Calu3 (cell line): ENCODE measurements at regions not wholly inside any gene's neighbourhood (a gene's known extent, or its start where the extent isn't known, plus 50 kb on each side); places are given as distances from the start of the nearest gene placed in this dataset.

Experiments used
- BruUV-seq: library from RNA; stranded (reverse); fragments of 400-500 nt; replicated peaks from 2 replicates; lab custom pipeline; 2021; lab: Mats Ljungman, UMichigan
- CTCF ChIA-PET: fragments of 300-600 bp; sonication (Branson Sonifier 250); formaldehyde crosslinking; loops from one replicate; lab custom pipeline; 2022; ENCODE audit warnings: antibody characterized with exemption; lab: Charles Lee
- DNase-seq: peaks from one replicate; pipeline ENCODE4 v3.0.0; 2022
- H3K27ac Mint-ChIP-seq: one replicate; pipeline ENCODE4 v1.8.0; 2022; ENCODE audit warnings: mixed read lengths; ENCODE audit not compliant: unreplicated experiment
- H3K27me3 Mint-ChIP-seq: one replicate; pipeline ENCODE4 v1.8.0; 2022; ENCODE audit warnings: mixed read lengths; ENCODE audit not compliant: unreplicated experiment
- H3K36me3 Mint-ChIP-seq: one replicate; pipeline ENCODE4 v1.8.0; 2022; ENCODE audit warnings: mild to moderate bottlenecking, moderate library complexity, mixed read lengths; ENCODE audit not compliant: insufficient read depth, unreplicated experiment
- H3K4me1 Mint-ChIP-seq: one replicate; pipeline ENCODE4 v1.8.0; 2022; ENCODE audit warnings: mild to moderate bottlenecking, low read depth, mixed read lengths; ENCODE audit not compliant: unreplicated experiment
- H3K4me3 Mint-ChIP-seq: one replicate; pipeline ENCODE4 v1.8.0; 2022; ENCODE audit warnings: mild to moderate bottlenecking, low read depth, moderate library complexity, mixed read lengths; ENCODE audit not compliant: unreplicated experiment
- H3K9me3 Mint-ChIP-seq: one replicate; pipeline ENCODE4 v1.8.0; 2022; ENCODE audit warnings: low read depth, mixed read lengths; ENCODE audit not compliant: unreplicated experiment
- intact Hi-C: fragments of 100-400 bp; cut with micrococcal nuclease; formaldehyde crosslinking; loops from one replicate; pipeline ENCODE4 v1.10.0; 2022; ENCODE audit not compliant: unreplicated experiment
- TF ChIP-seq, protein P1 (sequence below): fragments of 200-600 bp; IDR thresholded peaks from one replicate; pipeline ENCODE4 v1.8.0; 2022; ENCODE audit warnings: antibody characterized with exemption; ENCODE audit not compliant: unreplicated experiment

DNA sequence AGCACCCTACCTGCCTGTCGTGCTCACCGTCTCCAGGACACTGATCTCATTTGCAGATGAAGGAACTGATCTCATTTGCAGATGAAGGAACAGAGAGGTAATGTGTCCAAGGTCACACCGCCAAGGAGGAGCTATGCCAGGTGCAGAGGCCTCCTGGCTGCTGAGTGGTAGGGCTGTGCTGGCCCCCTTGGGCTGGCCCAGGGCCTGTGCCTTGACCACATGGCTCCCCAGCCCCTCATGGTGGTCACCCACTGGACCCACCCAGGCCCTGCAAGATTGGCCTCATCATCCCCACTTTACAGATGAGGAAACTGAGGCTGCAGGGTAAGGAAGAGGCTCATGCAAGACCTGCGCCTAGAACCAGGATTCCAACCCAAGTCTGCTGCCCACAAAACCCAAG lies 628.3 kb downstream of the MATN1 start:
- intact Hi-C loops = loop anchor here (5.0 kb wide), 1 partner anchor 397 kb away; no protein-coding TSS in a partner anchor
- Mint-ChIP-seq H3K27ac (no peak overlapping the region), H3K9me3 (peaks cover 10% of the 10 kb centered on the region), H3K27me3 (peaks cover 34% of the 10 kb centered on the region), H3K4me1 (no peaks in the 10 kb centered on the region), H3K36me3 (no peaks in the 10 kb centered on the region), H3K4me3 (no peak overlapping the region)
- no TSS peak for BruUV-seq
- CTCF ChIA-PET = no interaction called here
- TF ChIP-seq, protein P1, sequence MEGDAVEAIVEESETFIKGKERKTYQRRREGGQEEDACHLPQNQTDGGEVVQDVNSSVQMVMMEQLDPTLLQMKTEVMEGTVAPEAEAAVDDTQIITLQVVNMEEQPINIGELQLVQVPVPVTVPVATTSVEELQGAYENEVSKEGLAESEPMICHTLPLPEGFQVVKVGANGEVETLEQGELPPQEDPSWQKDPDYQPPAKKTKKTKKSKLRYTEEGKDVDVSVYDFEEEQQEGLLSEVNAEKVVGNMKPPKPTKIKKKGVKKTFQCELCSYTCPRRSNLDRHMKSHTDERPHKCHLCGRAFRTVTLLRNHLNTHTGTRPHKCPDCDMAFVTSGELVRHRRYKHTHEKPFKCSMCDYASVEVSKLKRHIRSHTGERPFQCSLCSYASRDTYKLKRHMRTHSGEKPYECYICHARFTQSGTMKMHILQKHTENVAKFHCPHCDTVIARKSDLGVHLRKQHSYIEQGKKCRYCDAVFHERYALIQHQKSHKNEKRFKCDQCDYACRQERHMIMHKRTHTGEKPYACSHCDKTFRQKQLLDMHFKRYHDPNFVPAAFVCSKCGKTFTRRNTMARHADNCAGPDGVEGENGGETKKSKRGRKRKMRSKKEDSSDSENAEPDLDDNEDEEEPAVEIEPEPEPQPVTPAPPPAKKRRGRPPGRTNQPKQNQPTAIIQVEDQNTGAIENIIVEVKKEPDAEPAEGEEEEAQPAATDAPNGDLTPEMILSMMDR = no peak
- DNase-seq = no peak

- Mint-ChIP-seq H3K9me3 (peaks cover 10% of the 10 kb centered on the region), H3K27me3 (peaks cover 17% of the 10 kb centered on the region), H3K4me3 (no peak overlapping the region), H3K4me1 (no peaks in the 10 kb centered on the region), H3K36me3 (no peaks in the 10 kb centered on the region), H3K27ac (no peak overlapping the region)
- no TSS peak for BruUV-seq
- CTCF ChIA-PET = no interaction called here
- DNase-seq = no peak
- TF ChIP-seq, protein P1 = no peak
- intact Hi-C loops = no loop called here
Measured at GRCh38 chr1:30092051-30092858, 631.1 kb downstream of the MATN1 start.

DNA sequence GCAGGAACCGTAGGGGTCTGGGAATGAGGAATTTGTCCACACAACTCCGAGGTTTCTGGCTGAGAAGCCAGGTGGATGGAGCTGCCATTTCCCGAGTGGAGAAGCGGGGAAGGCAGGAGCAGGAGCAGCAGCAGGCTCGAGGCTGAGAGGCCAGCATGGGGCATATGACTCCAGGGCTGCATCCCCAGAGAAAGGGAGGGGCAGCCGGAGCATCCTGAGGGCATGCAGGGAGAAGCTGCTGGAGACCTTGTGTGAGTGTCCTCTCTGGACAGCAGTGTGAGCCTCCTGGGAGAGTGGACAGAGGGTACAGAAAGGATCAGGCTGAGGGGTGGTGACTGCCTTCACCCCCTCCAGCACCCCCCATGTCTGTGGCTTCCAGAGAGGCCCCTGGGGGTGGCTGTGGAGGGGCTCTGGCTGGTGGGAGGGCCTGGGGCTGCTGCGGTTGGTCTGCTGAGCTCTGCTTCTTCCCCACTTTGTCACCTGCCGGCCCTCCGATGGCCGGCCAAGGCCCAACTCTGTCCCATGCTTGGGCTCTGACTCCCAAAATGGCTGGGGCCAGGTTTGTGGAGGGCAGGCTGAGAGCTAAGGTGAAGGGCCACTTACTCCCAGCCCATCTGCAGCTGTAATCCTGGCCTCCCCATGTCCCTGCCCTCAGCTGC lies 633.1 kb downstream of the MATN1 start:
- Mint-ChIP-seq H3K4me3 (no peak overlapping the region), H3K27ac (no peak overlapping the region), H3K27me3 (peaks cover 14% of the 10 kb centered on the region), H3K4me1 (no peaks in the 10 kb centered on the region), H3K36me3 (no peaks in the 10 kb centered on the region), H3K9me3 (peaks cover 10% of the 10 kb centered on the region)
- CTCF ChIA-PET = no interaction called here
- BruUV-seq = no TSS peak
- TF ChIP-seq, protein P1 = no peak
- intact Hi-C loops = no loop called here
- DNase-seq = no peak

DNA sequence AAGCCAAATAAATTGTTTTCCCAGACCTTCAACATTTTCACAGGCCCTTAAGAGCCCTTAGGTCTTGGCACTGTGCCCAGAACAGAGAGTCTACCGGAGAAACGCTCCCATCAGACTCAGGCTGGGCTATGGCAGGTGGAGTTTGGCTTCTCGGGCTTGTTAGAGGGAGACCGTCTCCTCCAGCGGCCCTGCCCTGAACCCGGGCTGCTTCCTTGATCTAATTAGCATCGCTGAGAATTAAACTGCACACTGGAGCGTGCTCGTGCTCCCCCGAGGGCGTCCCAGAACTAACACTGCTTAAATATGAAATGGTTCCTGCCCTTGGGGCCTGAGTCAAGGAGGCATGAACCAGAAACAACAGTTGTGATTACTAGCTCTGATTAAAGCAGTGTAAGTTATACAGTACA lies 634.4 kb downstream of the MATN1 start:
- BruUV-seq = no TSS peak
- Mint-ChIP-seq H3K4me1 (peaks cover 10% of the 10 kb centered on the region), H3K36me3 (peaks cover 2% of the 10 kb centered on the region), H3K27ac (no peak overlapping the region), H3K4me3 (no peak overlapping the region), H3K27me3 (peaks cover 14% of the 10 kb centered on the region), H3K9me3 (peaks cover 10% of the 10 kb centered on the region)
- intact Hi-C loops = loop anchor here (10.0 kb wide), 1 partner anchor 114 kb away; no protein-coding TSS in a partner anchor
- CTCF ChIA-PET = no interaction called here
- TF ChIP-seq, protein P1 = no peak
- no peak for DNase-seq
